ENCODE measurements at regions not wholly inside any gene's neighbourhood (a gene's known extent, or its start where the extent isn't known, plus 50 kb on each side); places are given as distances from the start of the nearest gene placed in this dataset.

DNA sequence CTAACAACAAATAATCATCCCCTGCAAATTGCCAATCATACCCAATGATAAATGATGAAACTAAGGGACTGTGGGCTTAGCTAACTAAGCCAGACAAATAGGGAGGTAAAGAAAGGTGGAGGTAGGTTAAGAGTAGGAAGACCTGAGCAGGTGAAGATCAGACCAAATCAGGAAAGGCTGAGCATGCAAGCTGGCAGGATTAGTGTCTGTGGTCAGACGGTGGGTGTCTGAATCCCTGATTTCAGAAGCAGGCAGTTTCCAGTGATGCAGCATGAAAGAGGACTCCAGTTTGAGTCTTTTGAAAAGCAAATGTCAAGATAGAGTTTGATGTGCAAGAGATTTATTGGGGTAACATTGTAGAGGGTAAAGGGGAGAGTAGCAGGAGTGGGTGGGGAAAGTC, 181.4 kb upstream of the MYLIP start:
- intact Hi-C loops (cut with micrococcal nuclease; ENCODE audit: unreplicated experiment), result no loop called here
- CTCF ChIA-PET, result interaction anchor here (0.7 kb wide), 1 partner anchor 54 kb away, joined by 7 read pairs; no protein-coding TSS in a partner anchor

GRCh38 chr6:15946701-15947385, 182.0 kb upstream of the MYLIP start:
- Histone ChIP-seq H3K4me3 (ENCODE audit: low read depth in 2 of 2, low read length in 2 of 2) (no peak overlapping the region), H3K9me3 (ENCODE audit: control insufficient read depth, insufficient read depth, low read depth, low read length) (no peaks in the 10 kb centered on the region), H3K27ac (ENCODE audit: low read length) (no peak overlapping the region), H3K27me3 (ENCODE audit: control insufficient read depth, insufficient read depth, low read length) (peaks cover 4% of the 10 kb centered on the region; the same call in 1 of the 2 replicates), H3K4me1 (ENCODE audit: control insufficient read depth, insufficient read depth, low read length) (no peaks in the 10 kb centered on the region; the same call in 1 of the 2 replicates), H3K36me3 (ENCODE audit: control insufficient read depth, insufficient read depth, low read length) (no peaks in the 10 kb centered on the region)
- ATAC-seq (no peak), DNase-seq (ENCODE audit: low read depth, low spot score) (no peak)
- ChIA-PET POLR2A (no interaction called here), CTCF (no interaction called here)
- in situ Hi-C loops (cut with HindIII; ENCODE audit: low pct_unique_long_range_greater_than_20kb, low sequenced_read_pairs) (no loop called here), intact Hi-C loops (cut with micrococcal nuclease; ENCODE audit: unreplicated experiment) (no loop called here)
- BruUV-seq (replicated peaks), result no TSS peak
- no peak for TF ChIP-seq TCF7L2 (IDR thresholded peaks at IDR 0.05; ENCODE audit: low read depth, low read length)
- TF ChIP-seq REST (IDR thresholded peaks at IDR 0.05; ENCODE audit: insufficient read depth in 1 of 2, low read depth in 2 of 2, low read length in 1 of 2), result no peak
- TF ChIP-seq POLR2AphosphoS5 (IDR thresholded peaks at IDR 0.05; ENCODE audit: low read depth, low read length), result no peak
- TF ChIP-seq SIN3A (IDR thresholded peaks at IDR 0.05; ENCODE audit: borderline replicate concordance, insufficient read depth, low read depth, low read length), result no peak

More for the DNA sequence above, 181.4 kb upstream of the MYLIP start:
- no peak for DNase-seq (ENCODE audit: low read depth, low spot score)
- H3K4me3 ChIP-seq (ENCODE audit: low read depth in 2 of 2, low read length in 2 of 2), result no peak overlapping the region
- POLR2A ChIA-PET, result no interaction called here
- no peaks in the 10 kb centered on the region; the same call in 1 of the 2 replicates for H3K4me1 ChIP-seq (ENCODE audit: control insufficient read depth, insufficient read depth, low read length)
- no TSS peak for BruUV-seq (replicated peaks)
- no peaks in the 10 kb centered on the region for H3K36me3 ChIP-seq (ENCODE audit: control insufficient read depth, insufficient read depth, low read length)
- H3K27me3 ChIP-seq (ENCODE audit: control insufficient read depth, insufficient read depth, low read length), result peaks cover 4% of the 10 kb centered on the region; the same call in 1 of the 2 replicates
- H3K27ac ChIP-seq (ENCODE audit: low read length), result no peak overlapping the region
- in situ Hi-C loops (cut with HindIII; ENCODE audit: low pct_unique_long_range_greater_than_20kb, low sequenced_read_pairs), result no loop called here
- no peak for TF ChIP-seq SIN3A (IDR thresholded peaks at IDR 0.05; ENCODE audit: borderline replicate concordance, insufficient read depth, low read depth, low read length)
- no peak for TF ChIP-seq POLR2AphosphoS5 (IDR thresholded peaks at IDR 0.05; ENCODE audit: low read depth, low read length)
- no peak for TF ChIP-seq REST (IDR thresholded peaks at IDR 0.05; ENCODE audit: insufficient read depth in 1 of 2, low read depth in 2 of 2, low read length in 1 of 2)
- TF ChIP-seq, protein P1, sequence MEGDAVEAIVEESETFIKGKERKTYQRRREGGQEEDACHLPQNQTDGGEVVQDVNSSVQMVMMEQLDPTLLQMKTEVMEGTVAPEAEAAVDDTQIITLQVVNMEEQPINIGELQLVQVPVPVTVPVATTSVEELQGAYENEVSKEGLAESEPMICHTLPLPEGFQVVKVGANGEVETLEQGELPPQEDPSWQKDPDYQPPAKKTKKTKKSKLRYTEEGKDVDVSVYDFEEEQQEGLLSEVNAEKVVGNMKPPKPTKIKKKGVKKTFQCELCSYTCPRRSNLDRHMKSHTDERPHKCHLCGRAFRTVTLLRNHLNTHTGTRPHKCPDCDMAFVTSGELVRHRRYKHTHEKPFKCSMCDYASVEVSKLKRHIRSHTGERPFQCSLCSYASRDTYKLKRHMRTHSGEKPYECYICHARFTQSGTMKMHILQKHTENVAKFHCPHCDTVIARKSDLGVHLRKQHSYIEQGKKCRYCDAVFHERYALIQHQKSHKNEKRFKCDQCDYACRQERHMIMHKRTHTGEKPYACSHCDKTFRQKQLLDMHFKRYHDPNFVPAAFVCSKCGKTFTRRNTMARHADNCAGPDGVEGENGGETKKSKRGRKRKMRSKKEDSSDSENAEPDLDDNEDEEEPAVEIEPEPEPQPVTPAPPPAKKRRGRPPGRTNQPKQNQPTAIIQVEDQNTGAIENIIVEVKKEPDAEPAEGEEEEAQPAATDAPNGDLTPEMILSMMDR (IDR thresholded peaks at IDR 0.05), result no peak
- no peak for TF ChIP-seq TCF7L2 (IDR thresholded peaks at IDR 0.05; ENCODE audit: low read depth, low read length)
- H3K9me3 ChIP-seq (ENCODE audit: control insufficient read depth, insufficient read depth, low read depth, low read length), result no peaks in the 10 kb centered on the region
- no peak for ATAC-seq

Measured in Panc1 (cell line).